Loucy (cell line): ENCODE measurements at regions not wholly inside any gene's neighbourhood (a gene's known extent, or its start where the extent isn't known, plus 50 kb on each side); places are given as distances from the start of the nearest gene placed in this dataset.

Source experiments
- H2AFZ ChIP-seq: fragments of 200-600 bp; sonication (generic); 2 replicates; pipeline ENCODE4 v1.6.0; 2016; ENCODE audit warnings: antibody characterized with exemption, mild to moderate bottlenecking, low read length, moderate library complexity
- H3F3A ChIP-seq: fragments of 200-600 bp; 2 replicates; pipeline ENCODE4 v1.6.0; 2016; ENCODE audit warnings: antibody characterized with exemption, low read depth, mild to moderate bottlenecking
- H3K27me3 ChIP-seq: fragments of 200-600 bp; sonication (generic); 2 replicates; pipeline ENCODE4 v1.6.1; 2014; ENCODE audit warnings: low read length, mild to moderate bottlenecking; ENCODE audit not compliant: insufficient read depth, poor library complexity, severe bottlenecking
- H3K36me3 ChIP-seq: fragments of 200-600 bp; sonication (generic); 2 replicates; pipeline ENCODE4 v1.6.1; 2016; ENCODE audit warnings: low read length; ENCODE audit not compliant: insufficient read depth
- H3K4me1 ChIP-seq: fragments of 200-600 bp; sonication (generic); 2 replicates; pipeline ENCODE4 v1.5.1; 2014; ENCODE audit warnings: low read length, mild to moderate bottlenecking; ENCODE audit not compliant: insufficient read depth, poor library complexity, severe bottlenecking
- H3K4me2 ChIP-seq: fragments of 200-600 bp; sonication (generic); 2 replicates; pipeline ENCODE4 v1.6.0; 2014; ENCODE audit warnings: antibody characterized with exemption, low read length, low read depth, mild to moderate bottlenecking; ENCODE audit not compliant: poor library complexity, severe bottlenecking
- H3K4me3 ChIP-seq: fragments of 200-600 bp; sonication (generic); 2 replicates; pipeline ENCODE4 v1.5.1; 2014; ENCODE audit warnings: low read length, mild to moderate bottlenecking, mixed read lengths; ENCODE audit not compliant: poor library complexity, severe bottlenecking
- H3K79me2 ChIP-seq: fragments of 200-600 bp; sonication (generic); 2 replicates; pipeline ENCODE4 v1.6.1; 2014; ENCODE audit warnings: low read length; ENCODE audit not compliant: insufficient read depth
- H3K9ac ChIP-seq: fragments of 200-600 bp; sonication (generic); 2 replicates; pipeline ENCODE4 v1.6.0; 2014; ENCODE audit warnings: mild to moderate bottlenecking, low read depth, low read length, moderate library complexity; ENCODE audit not compliant: poor library complexity, severe bottlenecking
- H3K9me2 ChIP-seq: fragments of 200-600 bp; sonication (generic); replicated peaks from 2 replicates; pipeline ENCODE4 v1.6.1; 2016; ENCODE audit warnings: low read depth, low read length, mixed read lengths
- H3K9me3 ChIP-seq: fragments of 200-600 bp; sonication (generic); 2 replicates; pipeline ENCODE4 v1.6.1; 2014; ENCODE audit warnings: mild to moderate bottlenecking, antibody characterized with exemption, low read length, low read depth; ENCODE audit not compliant: insufficient read depth
- H4K20me1 ChIP-seq: fragments of 200-600 bp; sonication (generic); 2 replicates; pipeline ENCODE4 v1.6.0; 2014; ENCODE audit warnings: antibody characterized with exemption, low read length, mild to moderate bottlenecking; ENCODE audit not compliant: insufficient read depth, poor library complexity, severe bottlenecking
- EZH2phosphoT487 ChIP-seq: fragments of 200-600 bp; IDR thresholded peaks from 2 replicates; pipeline ENCODE4 v1.6.1; 2018; ENCODE audit warnings: antibody characterized with exemption, mild to moderate bottlenecking, moderate library complexity, borderline replicate concordance
- TF ChIP-seq, protein P1 (sequence below): fragments of 200-600 bp; sonication (generic); conservative IDR thresholded peaks from 2 replicates; pipeline ENCODE4 v1.5.1; 2014; ENCODE audit warnings: mild to moderate bottlenecking, antibody characterized with exemption, low read length

DNA sequence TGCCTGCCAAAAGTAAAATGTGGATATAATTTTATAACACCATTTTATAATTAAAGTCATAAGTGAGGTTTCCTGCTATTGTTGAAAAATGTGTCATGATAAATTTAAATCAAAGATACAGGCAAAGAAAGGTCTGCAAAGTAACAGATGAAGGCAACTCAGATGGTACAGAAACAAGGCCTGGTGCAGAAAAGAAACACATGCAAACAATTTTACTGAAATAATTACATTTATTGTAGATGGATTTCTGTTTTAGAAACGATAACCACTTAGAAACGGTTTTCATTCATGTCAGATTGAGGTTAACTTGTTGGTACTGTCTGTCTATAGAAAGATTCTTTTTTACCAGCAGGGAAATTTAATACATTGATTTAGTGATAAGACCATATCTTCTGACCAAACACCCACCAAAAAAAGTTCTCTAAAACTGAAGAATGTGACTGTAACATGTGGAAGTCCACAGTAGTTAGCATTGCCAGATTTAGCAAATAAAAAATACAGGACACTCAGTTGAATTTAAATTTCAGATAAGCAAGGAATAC lies 105.5 kb upstream of the FERMT1 start:
- TF ChIP-seq EZH2phosphoT487 = no peak
- TF ChIP-seq, protein P1, sequence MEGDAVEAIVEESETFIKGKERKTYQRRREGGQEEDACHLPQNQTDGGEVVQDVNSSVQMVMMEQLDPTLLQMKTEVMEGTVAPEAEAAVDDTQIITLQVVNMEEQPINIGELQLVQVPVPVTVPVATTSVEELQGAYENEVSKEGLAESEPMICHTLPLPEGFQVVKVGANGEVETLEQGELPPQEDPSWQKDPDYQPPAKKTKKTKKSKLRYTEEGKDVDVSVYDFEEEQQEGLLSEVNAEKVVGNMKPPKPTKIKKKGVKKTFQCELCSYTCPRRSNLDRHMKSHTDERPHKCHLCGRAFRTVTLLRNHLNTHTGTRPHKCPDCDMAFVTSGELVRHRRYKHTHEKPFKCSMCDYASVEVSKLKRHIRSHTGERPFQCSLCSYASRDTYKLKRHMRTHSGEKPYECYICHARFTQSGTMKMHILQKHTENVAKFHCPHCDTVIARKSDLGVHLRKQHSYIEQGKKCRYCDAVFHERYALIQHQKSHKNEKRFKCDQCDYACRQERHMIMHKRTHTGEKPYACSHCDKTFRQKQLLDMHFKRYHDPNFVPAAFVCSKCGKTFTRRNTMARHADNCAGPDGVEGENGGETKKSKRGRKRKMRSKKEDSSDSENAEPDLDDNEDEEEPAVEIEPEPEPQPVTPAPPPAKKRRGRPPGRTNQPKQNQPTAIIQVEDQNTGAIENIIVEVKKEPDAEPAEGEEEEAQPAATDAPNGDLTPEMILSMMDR = no peak
- Histone ChIP-seq H3K27me3 (no peaks in the 10 kb centered on the region), H3K36me3 (no peaks in the 10 kb centered on the region), H3K9ac (no peak overlapping the region), H3K4me3 (no peak overlapping the region), H3K9me2 (no peaks in the 10 kb centered on the region), H2AFZ (no peak overlapping the region), H4K20me1 (no peaks in the 10 kb centered on the region), H3K9me3 (0 out of 2 replicates have a peak, but pooled peaks cover 2% of the 10 kb centered on the region), H3F3A (no peaks in the 10 kb centered on the region), H3K4me2 (no peak overlapping the region), H3K4me1 (no peaks in the 10 kb centered on the region), H3K79me2 (no peaks in the 10 kb centered on the region)

DNA sequence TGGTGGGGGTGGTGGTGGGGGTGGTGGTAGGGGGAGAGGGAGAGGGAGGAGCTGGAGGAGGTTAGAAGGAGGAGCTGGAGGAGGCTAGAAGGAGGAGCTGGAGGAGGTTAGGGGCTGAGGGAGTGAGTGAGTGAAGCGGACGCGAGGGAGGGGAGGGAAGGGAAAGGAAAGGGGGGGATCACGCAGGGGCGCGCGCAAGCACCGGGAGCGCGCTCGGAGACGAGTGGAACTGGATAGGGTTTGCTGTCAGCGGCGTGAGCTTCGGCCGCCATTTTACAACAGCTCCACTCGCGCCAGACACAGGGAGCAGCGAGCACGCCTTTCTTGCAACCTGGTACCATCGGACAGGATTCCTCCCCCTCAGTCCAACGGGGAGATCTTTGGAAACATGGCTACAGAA lies 90.5 kb upstream of the FERMT1 start:
- H2AFZ ChIP-seq = no peak overlapping the region
- no peaks in the 10 kb centered on the region for H4K20me1 ChIP-seq
- H3K9ac ChIP-seq = no peak overlapping the region
- H3K4me2 ChIP-seq = no peak overlapping the region
- TF ChIP-seq, protein P1 = no peak
- no peak for TF ChIP-seq EZH2phosphoT487
- H3K4me3 ChIP-seq = no peak overlapping the region
- no peaks in the 10 kb centered on the region for H3K79me2 ChIP-seq
- H3F3A ChIP-seq = no peaks in the 10 kb centered on the region
- no peaks in the 10 kb centered on the region for H3K27me3 ChIP-seq
- H3K36me3 ChIP-seq = no peaks in the 10 kb centered on the region
- H3K9me3 ChIP-seq = no peaks in the 10 kb centered on the region
- H3K9me2 ChIP-seq = no peaks in the 10 kb centered on the region
- H3K4me1 ChIP-seq = no peaks in the 10 kb centered on the region

DNA sequence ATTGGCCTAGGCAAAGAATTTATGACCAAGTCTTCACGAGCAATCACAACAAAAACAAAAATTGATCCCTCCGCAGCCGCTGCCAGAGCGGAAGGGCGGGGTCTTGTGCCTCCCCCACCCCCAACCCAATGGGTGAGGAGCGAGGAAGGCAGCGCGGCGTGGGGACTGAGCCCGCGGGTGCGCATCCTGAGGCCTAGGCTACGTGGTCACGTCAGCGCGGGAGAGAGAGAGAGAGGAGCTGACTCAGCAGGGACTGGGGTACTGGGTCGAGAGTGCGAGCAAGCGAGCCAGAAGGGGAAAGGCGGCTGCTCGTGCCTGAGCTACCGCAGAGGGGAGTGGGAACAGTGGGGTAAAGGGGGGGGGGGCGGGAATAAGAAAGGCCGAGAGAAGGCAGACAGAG lies 90.1 kb upstream of the FERMT1 start:
- no peaks in the 10 kb centered on the region for H4K20me1 ChIP-seq
- no peak overlapping the region for H3K4me2 ChIP-seq
- no peaks in the 10 kb centered on the region for H3K9me3 ChIP-seq
- H3K9ac ChIP-seq = no peak overlapping the region
- H3K27me3 ChIP-seq = no peaks in the 10 kb centered on the region
- no peaks in the 10 kb centered on the region for H3K4me1 ChIP-seq
- TF ChIP-seq, protein P1 = no peak
- TF ChIP-seq EZH2phosphoT487 = no peak
- H3K79me2 ChIP-seq = no peaks in the 10 kb centered on the region
- H2AFZ ChIP-seq = no peak overlapping the region
- H3F3A ChIP-seq = no peaks in the 10 kb centered on the region
- no peaks in the 10 kb centered on the region for H3K9me2 ChIP-seq
- H3K4me3 ChIP-seq = no peak overlapping the region
- no peaks in the 10 kb centered on the region for H3K36me3 ChIP-seq
